ENCODE measurements at regions not wholly inside any gene's neighbourhood (a gene's known extent, or its start where the extent isn't known, plus 50 kb on each side); places are given as distances from the start of the nearest gene placed in this dataset.

DNA sequence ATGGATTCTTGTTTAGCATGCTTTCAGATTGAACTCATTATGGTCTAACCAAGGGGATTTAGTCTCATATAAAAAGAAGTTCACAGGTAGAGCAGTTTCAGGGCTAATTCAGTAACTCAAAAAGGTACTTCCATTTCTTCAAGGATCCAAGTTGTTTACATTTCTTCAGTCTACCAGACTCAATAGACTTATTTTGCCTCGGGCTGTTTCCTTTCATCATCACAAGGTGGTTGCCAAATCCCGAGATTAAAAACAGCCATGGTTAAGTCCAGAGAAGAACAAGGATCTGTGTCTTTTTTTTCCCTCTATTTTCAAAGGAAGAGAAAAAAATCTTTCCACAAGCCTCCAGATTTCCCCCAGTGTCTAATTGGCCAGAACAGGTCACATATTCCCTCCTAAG is 69.8 kb upstream of the SNX9 start:
- TF ChIP-seq GATA2 (IDR thresholded peaks at IDR 0.05; ENCODE audit: low read depth, low read length) (no peak), GATA3 (IDR thresholded peaks at IDR 0.05; ENCODE audit: low read depth, low read length) (no peak)
